NCI-H1092 (cell line): ENCODE measurements at regions not wholly inside any gene's neighbourhood (a gene's known extent, or its start where the extent isn't known, plus 50 kb on each side); places are given as distances from the start of the nearest gene placed in this dataset.

ENCODE experiments used
- DNase-seq: peaks from one replicate; lab custom pipeline; 2025; lab: John Stamatoyannopoulos, UW

DNA sequence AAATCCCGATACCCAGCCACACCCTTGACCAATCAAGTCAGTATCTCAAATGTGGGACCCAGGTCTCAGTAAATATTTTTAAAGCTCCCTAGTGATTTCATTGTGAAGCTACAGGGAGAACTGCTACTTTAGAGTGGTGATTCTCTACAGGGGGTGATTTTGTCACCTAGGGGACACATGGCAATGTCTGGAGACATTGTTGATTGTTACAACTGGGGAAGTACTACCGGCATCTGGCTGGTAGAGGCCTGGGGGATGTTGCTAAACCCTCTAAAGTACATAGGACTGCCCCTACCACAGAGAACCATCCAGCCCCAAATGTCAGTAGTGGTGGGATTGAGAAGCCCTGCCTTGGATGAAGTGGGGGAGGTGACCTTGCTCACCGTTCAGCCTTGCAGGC lies 152.9 kb downstream of the RPS24 start:
- no peak for DNase-seq

DNA sequence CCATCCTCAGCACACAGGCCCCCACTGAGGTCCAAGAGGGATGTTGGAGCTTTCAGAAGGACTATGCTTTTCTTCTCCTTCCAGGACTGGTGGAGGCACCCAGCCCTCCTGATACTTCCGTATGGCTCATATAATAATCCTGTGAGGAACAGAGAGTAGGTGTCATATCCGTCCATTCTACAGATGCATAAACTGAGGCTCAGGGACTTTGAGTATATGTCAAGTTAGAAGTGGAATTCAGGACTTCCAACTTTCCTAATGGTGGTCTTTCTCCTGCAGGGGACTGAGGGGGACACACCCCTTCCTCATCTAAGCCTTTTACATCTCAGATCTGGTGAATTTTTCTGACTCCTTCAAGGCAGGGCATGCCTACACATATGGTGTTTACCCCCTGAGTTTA lies 153.7 kb downstream of the RPS24 start:
- no peak for DNase-seq

DNA sequence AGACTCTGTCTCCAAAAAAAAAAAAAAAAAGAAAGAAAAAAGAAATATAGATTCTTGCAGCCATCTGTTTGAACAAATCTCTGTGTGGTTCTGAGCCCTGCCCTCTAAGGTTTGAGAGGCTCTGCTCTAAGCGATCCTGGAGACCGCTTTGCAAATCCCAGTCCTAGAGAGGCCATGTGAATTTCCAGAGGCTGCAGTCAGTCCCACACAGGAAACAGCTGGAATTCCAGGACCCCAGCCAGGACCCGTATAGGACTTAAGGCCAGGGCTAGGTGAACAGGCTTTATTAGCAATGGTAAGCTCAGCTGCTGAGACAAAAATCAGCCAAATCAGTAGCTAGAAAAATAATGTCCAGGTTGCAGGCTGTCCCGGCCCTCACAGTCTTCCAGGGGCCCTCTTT lies 154.8 kb downstream of the RPS24 start:
- no peak for DNase-seq

DNA sequence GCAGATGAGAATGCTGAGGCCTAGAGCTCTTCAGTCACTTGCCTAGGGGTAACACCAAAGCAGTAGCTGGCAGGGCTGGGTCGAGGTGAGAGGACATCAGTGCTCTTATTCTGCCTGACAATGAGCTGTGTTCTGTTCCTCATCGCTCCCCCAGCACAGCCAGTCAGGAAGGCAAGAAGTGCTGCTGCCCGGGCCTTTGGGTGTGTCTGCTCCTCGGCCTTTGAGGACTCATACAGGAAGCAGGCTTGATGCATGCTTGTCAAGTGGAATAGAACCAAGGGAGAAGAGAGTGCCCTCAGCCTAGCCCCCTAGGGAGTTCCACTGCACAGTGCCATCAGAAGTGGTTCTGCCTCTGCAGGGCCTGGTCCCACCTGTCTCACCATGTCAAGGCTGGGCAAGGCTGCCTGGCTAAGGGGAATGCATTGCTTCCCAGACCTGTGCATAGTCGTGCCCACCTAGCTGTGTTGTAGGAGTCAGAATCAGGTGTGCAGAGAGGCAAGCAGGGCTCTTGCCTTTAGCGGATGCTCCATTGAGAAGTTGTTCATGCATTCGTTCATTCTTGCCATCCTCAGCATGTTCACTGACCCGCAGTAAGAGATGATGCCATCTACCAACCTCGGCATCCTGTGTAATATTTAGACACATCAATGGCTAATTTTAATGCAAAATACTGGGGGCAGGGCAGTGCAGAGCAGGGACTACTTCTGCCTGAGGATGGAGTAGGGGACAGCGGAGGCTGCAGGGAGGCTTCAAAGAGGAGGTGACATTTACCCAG lies 156.6 kb downstream of the RPS24 start:
- no peak for DNase-seq

DNA sequence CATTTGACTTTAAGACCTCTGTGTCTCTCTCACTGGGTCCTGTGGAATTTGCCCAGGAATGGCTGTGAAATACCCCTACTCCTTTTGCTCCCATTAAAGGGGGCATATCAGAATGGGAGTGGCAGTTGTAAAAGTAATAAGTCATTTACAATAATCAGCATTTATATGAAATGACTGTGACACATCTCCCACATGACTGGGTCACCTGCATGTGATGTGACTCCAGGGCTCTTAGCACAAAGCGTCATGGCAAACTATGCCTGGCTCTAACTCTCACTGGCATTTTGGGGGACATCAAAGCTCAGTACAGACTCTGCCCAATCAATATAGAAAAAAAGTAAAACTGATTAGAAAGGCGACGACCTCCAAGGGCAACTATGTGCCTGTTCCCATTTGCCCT lies 157.6 kb downstream of the RPS24 start:
- DNase-seq: no peak

DNA sequence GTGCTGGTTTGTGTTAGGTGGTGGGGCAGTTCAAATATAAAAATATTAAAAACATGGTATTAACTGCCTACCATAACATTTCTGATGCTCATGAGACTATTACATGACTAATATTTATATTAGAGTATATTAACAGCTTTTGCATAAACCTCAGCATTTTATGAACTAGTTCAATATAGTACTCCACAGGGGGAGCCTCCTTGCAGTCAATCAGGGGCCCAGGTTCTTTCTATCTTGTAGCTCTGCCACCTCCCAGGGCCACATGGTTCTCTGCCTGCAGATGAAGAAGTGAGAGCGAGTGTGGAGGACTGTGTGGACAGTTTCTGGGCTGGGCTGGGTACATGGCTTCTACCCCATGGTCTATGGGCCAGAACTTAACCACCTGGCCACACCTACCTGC lies 159.5 kb downstream of the RPS24 start:
- DNase-seq: no peak

DNA sequence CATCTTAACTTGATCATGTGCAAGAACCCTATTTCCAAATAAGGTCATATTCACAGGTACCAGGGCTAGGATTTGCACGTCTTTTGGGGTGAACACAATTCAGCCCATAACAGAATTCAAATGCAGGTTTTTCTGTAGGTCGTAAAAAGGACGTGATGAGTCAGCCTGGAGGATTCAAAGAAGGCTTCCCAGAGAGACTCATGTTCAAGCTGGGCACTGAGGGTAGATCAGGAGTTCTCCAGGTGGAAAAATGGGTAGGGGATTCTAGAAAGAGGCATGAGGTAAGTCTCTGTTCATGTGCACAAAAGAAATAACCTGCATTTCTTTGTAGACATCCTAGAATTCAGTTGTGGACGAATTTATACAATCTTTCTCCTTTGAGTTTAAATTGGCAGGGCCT lies 160.4 kb downstream of the RPS24 start:
- DNase-seq: no peak

DNA sequence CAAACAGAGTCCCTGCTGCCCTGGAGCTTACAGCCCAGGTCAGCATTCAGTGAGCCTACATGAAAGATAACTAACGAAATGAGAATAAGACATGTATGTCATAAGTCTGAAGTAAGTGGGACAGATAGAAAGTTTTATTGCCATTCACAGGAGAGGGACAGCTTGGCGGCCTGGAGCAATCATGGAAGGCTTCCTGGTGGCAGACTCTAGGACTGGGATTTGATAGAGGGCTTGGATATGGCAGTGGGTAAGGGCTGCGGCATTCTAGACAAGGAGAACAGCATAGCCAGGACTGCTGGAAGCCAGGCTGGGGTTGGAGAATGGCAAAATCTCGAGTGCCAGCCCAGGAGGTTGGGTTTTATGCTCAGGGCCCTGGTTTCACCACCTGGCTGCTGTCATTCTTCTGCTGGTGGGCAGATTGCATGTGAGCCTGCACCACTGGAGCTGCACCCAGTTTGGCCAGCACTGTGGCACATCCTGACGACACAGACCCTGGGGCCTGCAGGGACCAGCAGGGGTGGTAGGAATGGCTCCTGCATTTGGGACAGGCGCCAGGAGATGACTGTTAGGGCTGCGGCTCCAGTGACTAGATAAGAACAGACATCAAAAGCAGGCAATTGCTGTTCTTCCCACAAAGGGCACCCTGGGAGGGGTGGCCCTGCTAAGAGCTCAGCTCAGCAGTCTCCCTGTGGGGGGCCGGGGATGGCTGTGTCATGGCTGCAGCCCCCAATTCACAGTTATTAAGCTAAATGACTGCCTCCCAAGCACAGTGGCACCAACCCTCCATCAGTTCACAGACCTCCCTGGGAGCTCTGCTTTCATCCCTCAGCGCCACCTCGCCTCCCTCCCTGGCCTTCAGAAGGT lies 161.1 kb downstream of the RPS24 start:
- DNase-seq: no peak

DNA sequence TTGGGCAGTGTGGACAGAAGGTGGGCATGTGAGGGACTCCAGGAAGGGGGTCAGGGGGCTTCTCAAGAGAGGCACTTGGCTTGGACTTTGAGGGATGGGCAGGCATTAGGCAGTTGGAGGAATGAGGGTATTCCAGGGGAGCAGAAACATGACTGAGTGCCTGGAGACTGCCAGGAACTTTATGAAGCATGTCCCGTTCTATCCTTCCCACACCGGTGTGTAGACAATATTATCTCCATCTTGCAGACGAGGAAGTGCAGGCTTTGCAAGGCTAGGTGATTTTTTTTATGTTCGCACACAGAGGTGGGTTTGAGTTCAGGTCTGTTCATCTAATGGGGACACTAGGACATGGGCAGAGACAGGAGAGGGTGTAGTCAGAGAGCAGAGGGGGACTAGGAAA lies 162.7 kb downstream of the RPS24 start:
- DNase-seq: no peak

DNA sequence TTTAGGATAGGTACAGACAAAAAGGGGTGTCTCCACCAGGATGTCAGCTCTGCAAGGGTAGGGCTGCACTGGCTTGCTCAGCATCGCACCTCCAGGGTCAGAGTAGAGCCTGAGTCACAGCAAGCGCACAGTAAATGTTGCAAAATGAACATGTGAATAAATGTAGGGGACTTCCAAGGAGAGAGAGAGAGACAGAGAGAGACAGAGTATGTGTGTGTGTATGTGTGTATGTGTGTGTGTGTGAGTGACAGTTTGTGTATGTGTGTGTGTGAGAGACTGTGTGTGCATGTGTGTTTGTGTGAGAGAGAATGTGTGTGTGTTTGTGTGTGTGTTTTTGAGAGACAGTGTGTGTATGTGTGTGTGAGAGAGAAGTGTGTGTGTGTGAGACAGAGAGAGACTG lies 163.3 kb downstream of the RPS24 start:
- no peak for DNase-seq

DNA sequence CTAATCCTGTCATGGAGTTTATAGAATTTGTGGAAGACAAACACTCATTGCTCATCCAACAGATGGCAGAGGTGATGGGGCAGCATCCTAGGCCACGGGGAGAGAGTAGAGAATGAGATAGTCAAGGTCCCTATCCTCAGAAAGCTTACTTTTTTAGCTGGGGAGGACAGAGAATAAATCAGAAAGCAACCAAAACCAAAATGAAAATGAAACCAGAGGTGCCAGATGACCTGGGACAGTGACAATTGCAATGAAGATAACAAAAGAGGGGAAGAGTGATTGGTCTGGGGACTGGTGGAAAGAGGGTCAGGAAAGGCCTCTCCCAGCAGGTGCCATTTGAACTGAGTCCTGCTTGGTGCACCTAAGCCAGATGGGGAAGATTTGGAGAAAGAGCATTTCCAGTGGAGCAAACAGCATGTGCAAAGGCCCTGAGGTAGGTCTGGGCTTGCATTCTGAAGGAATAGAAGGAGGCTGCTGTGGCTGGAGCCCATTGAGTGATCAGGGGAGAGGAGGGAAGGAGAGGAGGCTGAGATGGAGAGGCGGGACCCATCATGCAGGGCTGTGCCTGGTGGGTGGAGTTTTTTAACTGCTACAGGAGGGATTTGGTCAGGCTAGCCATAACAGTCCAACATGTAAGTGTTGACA lies 164.1 kb downstream of the RPS24 start:
- DNase-seq: no peak

DNA sequence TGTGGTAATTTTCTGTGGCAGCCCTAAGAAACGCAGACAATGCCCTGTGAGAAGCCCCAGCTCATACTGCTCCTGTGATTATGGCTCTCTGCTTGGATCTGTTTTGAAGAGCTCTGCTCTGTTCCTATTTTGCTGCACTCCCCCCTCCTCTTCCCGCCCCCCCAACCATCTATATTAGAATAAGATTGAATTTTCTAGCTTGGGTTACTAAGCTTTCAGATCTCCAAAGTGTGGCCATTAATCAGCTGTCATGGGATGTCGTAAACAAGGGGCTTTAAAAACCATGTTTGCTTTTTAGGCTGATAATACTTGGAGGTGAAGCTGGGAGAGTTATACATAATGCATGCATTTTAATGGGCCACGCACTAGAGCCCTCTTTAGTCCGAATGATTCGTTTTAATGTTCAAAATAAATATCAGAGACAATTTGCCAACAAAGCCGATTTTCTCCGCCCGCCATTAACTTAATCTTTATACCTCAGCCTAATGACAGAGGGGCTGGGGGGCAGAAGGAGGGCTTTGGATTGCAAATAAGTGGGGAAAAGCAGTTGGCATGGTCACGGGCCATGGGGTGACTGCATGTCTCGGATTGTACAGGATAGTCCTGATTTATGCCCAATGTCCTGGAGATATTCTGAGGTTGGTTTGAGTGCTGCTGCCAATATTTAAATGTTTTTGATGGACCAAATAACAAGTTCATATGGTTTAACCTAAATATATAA lies 165.5 kb downstream of the RPS24 start:
- no peak for DNase-seq

DNA sequence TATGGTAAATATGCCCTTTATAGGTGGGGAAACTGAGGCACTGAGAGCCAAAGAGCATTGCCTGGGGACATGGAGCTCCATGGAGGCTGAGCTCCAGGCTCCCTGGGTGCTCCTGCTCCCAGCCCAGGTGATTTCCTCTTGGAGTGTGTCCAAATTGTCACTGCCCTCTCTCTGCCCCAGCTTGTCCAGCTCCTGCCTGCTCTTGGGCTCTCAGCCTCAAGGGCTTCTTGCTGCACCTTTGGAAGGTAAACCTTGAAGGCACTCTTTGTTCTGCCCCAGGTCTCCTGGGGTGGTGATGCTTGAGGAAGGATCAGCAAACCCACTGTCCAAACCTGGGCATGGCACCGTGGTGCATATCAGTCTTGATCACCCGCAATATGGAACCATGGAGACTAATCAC lies 166.1 kb downstream of the RPS24 start:
- DNase-seq: no peak

DNA sequence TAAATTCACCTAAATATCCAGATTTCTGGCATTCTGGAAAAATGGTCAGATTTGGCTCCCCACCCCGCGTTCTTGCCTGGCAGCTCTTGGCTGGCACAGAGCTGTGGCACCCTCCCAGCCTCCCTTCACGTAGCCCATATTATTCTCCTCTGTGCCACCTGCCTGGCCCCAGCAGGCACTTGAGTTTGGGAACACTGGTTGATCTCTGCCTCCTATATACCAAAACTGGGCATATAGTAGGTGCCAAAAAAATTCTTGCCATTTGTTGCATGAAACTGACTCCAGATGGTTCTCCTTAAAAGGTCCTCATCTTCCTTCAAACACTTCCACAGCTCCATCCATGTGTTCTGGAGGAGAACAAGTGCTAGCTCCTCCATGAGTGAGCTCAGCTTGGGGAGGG lies 167.0 kb downstream of the RPS24 start:
- DNase-seq: no peak

DNA sequence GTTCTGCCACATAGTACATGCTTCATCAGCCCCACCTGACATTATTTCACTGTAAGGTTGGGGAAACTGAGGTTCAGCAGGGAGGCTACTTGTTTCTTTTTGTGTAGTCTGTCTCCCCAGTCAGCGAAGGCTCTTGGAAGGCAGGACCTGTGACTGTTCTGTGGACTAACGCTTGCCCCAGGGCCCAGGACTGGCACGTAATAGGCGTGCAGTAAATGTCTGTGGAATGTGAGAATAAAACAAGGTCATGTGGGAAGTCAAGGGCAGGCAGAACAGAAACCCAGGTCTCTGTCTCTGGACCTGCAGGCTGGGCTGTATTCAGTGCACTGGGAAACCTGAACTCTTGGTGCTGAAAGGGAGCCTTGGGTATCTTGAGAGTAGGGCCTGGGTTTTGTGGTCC lies 168.7 kb downstream of the RPS24 start:
- DNase-seq: no peak

DNA sequence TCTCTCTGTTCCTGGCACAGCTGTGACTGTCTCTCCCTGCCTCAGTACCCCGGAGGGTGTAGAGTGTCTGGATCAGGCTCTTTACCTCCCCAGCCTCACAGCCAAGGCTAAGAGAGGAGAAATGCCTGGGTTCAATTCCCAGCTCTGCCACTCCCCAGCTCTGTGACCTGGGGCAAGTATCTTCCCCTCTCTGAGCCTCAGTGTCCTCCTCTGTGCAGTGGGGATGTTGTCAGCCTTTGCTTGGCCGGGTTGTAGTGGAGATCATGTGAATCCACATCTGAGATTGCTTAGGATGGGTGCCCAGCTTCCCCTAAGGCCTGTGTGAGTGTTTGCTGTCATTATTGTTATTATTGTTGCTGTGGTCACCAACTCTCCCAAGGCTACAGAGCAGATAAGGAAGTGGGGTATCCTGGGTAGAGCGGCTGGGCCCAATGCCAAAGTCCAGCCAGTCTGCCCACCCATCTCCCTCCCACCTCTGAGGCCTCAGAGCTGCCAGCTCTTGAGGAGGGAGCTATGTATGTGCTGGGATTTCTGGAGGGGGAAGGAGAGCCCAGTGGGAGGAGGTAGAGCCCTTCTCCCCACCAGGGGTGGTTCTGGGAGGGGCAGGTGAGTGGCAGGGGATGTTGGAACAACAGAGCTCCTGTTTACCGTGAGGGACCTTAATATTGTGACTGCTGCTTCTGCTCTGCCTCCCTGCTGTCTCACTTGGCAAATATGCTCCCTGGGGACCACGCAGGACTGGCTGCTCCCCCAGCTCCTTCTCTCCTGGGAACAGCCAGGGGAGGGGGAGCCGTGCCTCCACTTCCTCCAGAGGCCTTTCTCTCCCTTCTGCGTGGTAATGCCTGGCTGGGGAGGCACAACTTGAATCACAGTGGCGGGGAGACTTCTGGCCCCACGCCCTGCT lies 170.5 kb downstream of the RPS24 start:
- peak; percentile 83 for DNase-seq

DNA sequence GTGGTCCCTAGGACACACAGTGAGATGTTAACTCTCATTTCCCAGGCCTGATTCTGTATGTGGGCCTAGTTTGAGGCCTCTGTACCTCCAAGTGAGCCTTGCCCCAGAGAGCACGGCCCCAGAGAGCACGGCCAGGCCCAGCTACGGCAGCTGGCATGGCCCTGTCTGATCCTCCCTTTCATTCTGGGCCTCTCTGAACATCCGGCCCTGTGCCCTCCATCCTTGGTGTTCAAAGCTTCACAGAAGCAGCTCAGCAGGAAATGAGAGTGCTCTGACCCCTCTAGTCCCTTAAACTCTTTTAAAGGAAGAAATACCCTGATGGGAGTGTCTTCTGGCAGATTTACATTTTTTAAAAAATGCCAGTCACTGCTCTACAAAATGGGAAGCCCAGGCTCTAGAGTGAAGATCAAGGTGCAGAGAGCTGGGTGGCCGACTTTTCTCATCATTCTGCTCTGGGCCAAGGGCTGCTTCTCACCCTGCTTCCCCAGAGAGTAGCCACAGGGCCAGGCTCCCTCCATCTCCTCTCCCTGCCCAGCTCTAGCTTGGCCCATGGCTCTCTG lies 171.9 kb downstream of the RPS24 start:
- no peak for DNase-seq

DNA sequence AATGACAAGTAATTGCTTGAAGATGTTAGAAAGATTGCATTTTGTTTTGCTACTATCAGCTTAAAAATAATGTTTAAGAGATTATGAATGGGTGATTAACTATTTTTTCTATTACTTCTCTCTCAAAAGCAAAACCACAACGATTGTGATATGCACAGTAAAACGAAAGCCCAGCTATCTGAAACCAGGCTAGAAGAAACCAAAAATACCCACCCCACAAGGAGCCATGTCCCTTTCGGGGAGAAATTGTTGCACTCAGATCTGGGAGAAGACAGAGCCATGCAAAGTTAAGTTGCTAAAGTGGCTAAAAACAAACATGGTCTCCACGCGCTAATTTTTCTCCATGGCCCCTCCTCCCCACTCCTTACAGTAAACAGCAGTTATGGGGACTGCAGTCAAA lies 173.6 kb downstream of the RPS24 start:
- no peak for DNase-seq

DNA sequence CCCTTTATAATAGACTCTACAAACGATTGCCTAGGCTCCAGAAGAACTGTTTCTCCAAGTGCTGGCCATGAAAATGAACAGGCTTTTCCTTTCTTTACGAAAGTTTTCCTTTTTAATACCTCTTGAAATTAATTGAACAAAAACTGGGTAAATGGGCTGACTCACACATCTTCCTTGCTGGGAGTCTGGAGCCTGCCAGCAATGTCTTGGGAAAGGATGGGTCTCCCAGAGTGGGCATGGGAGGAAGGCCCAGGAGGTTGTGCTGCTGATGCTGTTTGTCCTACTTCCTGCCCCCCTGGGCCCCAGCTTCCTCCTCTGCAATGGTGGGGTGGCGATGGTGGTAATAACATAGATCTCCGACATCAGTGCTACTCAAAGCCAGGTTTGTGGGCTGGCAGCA lies 174.1 kb downstream of the RPS24 start:
- DNase-seq: no peak

DNA sequence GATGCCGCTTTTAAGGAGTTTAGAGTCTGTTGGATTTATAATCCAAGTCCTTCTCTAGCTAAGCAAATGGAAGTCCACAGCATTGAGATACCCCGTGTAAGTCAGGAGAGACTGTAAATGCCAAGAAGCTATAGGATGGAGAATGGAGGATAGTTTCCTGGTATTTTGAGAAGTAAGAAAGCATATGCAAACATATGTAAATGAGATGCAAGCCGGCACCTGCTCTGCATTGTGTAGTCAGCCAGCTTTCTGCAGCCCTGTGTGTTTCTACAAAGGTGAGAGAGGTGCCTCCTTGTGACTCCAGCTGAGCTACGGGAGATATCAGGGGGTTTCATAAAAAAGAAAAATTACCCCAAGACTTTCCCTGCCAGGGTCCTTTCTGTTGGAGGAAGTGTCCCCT lies 176.3 kb downstream of the RPS24 start:
- no peak for DNase-seq

DNA sequence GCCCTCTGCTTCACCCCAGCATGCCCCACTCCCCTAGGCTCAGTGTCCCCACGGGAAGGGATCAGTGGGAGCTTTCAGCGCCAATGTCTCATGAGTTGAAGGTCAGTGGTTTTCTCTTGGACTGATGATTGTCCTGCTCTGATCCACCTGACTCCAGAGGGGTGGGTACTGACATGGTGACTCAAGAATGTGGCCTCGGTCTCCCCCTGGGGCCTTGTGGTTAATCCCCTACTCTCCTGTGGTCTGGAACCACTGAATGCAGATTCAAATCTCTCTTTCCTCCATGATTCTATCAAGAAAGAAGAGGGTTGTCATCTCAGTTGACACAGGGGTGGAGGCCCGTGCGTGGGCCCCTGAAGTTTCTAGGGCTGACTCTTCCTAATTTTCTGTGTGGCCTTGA lies 176.9 kb downstream of the RPS24 start:
- DNase-seq: no peak
